GM21526 (cell line): ENCODE measurements at regions not wholly inside any gene's neighbourhood (a gene's known extent, or its start where the extent isn't known, plus 50 kb on each side); places are given as distances from the start of the nearest gene placed in this dataset.

Experiments
- ATAC-seq: cut with Tn5 transposase; IDR thresholded peaks from one replicate; pipeline ENCODE4 v1.9.1; 2021; ENCODE audit warnings: moderate library complexity; ENCODE audit not compliant: unreplicated experiment, low FRiP score

- ATAC-seq: no peak
Measured at GRCh38 chr12:130016986-130017385, 113.2 kb upstream of the TMEM132D start.

- ATAC-seq: no peak
Measured at GRCh38 chr12:130017591-130018449, 114.0 kb upstream of the TMEM132D start.

DNA sequence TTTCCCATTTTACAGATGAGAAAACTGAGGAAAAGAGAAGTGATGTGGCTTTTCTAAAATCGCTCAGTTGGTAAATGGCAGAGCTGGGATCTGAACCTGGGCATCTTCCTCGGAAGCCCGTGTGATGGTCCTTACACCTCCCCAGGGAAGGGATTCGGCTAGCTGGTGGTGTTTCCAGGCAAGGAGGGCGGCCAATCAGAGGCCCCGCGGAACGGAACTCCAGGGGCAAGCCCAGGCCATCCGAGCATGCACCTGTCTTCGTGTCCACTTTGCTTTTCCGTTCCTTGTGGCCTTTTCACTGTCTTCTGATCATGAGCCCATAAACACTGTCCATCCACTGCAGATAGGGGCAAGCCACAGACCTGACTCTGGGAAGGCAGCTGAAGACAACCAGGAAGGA is 114.8 kb upstream of the TMEM132D start:
- ATAC-seq: no peak

DNA sequence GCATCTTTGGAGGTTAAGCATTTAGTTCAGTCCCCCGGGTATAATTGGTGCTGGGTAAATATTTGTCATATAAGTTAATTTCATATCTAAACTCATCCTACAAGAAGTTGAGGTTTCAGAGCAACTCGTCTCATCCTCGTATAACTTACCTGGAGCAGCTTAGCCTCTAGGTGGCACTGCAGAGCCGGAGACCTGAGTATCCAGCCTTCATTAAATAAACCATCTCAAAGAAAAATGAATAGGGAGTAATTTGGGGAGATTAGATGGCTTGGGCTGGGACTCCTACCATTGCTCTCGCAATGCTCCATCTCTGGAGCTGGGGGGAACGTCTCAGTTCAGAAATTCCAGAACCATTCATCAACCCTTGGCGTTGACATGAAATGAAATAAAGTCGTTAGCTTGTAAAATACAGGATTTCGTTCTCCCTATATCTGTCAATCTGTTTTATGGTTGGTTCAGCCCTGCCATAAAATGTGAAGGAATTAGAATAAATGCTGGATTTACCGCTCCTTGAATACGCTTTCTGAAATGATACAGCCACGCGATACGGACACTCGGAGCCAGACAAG is 122.9 kb upstream of the TMEM132D start:
- ATAC-seq: no peak

DNA sequence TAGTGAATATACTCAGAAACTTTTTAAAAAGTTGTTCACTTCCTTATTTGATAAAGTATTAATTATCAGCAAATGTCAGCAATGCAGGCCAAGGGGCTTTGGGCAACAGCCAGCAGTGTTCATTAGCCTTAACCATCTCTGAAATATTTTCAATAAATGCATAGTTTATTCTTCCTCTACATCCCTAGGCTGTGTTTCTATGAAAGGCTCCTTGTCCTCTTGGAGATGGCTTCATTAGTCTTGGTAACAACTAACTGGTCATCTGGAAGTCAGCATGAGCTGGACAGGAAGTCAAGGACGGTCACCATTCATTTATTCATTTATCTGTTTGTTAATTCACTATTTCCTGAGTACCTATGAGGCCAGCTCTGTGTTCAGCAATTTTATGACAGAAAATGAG is 124.0 kb upstream of the TMEM132D start:
- ATAC-seq: no peak

DNA sequence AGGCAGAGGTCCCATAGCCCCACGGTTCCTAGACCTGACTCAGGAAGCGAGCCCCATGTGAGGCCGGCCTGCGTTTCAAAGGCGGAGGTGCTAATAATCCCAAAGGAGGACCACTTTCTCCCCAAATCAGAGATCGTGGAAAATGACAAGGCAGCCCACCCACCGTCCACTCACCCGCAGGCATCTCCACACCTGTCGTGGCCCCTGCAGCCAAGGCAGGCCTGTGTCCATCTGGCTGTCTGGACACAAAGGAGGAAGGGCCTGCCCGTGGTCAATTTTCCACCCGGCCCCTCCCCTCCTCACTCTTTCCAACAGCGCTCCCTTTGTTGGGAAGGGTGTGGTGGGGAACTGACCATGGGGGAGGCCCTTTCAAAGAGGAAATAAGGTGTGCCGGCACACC is 125.3 kb upstream of the TMEM132D start:
- ATAC-seq: no peak

DNA sequence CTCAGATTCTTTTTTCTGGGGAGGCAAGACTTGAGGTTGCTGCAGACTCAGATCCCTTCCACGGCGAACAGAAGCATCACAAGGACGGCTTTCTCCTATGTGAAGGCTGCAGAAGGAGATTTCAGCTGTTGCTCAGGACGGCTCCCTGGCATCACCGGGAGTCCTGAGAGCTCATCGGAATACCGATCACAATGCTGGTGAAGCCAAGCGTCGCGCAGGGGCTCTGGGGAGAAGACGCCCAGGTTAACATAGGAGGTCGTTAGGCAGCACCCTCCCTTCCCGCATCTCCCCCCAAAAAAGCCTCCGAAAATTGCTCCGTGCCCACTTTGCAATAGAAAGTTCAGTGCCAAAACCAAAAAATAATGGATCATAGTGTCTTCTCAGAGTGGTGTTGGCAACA is 127.2 kb upstream of the TMEM132D start:
- no peak for ATAC-seq

DNA sequence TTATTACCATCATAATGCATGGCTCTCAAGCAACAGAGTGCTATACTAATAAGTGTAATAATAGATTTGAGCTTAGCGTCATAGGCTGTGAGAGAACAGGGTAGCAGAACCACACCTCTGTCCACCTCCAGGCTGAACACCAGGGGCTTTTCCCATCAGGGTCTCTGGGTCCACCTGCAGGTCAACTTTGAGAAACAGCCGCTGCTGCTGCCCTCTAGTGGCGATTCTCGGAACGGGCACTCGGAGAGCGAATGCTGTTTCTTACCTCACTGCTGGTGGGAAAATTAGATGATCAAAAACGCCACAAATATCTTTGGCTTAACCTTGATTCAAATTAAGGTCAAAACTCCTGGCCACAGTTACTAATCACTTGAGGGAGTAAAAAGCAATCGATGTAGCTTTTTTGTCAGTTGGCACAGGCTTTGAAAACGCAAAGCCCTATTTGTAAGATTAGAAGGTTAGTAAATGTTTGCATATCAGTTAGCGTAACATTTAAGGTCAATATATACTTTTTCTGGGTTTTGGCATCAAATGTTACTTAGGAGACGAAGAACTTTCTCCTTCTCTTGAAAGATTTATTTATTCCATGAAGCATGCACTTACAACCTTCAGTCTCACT is 127.9 kb upstream of the TMEM132D start:
- no peak for ATAC-seq

GRCh38 chr12:130041983-130042812 is 120.1 kb upstream of the FZD10 start:
- no peak for ATAC-seq

DNA sequence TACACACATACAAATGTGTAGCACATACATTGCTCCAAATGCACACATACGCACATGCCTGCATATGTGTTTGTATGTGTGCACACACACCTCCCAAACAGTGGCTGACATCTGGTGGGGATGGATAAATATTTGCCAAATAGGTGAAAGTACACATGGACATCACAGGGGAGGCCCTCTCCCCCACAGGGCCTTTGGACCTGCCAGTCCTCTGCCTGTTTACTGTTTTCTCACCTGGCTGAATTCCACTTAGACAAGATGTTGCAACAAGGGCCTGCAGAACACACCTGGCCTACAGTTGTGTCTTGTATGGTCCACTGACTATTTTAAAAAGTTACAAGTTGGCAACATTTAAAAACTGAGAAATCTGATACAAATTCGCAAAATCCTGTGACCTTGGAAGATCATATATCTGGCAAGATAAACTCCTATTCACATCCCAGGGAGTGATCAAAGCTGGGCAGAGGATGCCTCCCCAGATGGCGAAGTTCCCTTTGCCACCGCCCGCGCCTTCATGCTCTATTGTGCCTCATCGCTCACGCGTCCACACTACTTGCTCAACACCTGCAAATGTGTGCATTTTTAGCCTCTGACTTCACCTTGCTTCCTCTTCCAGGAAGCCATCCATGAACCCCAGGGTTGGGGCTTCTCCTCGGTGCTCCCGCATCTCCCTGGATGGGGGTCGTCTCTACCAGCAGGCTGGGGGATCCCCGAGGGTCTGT is 118.4 kb upstream of the FZD10 start:
- no peak for ATAC-seq

- no peak for ATAC-seq
Measured at GRCh38 chr12:130044991-130045621, 117.2 kb upstream of the FZD10 start.

GRCh38 chr12:130049666-130050065 is 112.6 kb upstream of the FZD10 start:
- no peak for ATAC-seq

- ATAC-seq: no peak
Measured at GRCh38 chr12:130051900-130052299, 110.4 kb upstream of the FZD10 start.

DNA sequence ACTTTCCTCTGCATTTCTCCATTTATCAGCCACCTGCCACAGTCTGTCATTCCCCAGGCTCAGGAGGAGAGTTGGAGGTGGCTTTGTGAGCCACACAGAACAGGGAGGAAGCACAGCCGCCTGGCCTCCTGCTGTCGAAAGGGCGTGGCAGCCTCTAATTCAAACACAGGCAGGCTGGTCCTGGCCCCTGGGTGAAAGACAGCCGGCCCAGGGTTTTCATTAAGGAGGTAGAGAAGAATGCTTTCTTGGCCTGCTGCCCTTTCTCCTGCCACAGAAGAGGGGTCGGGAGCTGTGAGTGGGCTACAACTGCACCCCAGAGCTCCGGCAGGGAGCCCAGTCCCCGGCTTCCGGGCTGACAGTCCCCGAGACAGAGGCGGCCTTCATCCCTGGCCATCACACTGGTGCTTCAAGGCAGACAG is 108.6 kb upstream of the FZD10 start:
- no peak for ATAC-seq

DNA sequence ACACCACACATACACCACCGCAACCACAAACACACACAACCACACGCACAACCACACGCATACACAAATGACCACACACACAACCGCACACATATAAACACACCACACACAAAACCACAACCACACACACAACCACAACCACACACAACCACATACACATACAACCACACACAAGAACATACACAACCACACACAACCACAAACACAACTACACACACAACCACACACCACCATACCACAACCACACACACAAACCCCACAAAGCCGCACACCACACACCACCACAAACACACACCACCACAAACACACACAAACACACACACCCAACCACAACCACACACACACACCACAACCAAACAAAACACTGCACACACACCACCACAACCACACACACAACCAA is 107.5 kb upstream of the FZD10 start:
- no peak for ATAC-seq

DNA sequence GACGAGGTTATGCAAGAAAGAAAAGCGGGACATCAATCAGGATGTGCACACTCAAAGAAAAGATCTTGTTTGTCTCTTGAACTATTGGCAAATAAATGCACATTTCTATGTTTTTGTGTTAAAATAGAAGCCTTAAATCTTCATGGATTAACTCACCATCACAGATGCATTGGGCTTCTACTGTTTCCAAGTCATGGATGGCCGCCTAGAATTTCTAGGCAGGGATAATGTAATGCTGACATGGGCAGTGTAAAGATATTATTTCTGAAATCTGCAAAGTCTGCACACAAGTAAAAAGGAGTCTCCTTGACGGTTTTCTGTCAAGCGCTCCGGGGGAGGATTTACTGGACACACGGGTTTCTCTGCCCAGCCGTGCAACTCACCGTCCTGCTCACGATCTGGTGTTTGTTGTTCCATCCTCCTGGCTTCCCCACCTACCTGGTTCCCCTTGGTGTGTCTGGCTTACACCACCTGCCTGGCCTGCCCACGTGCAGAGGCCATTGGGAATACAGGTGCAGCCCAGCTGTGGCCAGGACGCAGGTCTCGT is 103.3 kb upstream of the FZD10 start:
- no peak for ATAC-seq

GRCh38 chr12:130063866-130064265 is 98.4 kb upstream of the FZD10 start:
- no peak for ATAC-seq

DNA sequence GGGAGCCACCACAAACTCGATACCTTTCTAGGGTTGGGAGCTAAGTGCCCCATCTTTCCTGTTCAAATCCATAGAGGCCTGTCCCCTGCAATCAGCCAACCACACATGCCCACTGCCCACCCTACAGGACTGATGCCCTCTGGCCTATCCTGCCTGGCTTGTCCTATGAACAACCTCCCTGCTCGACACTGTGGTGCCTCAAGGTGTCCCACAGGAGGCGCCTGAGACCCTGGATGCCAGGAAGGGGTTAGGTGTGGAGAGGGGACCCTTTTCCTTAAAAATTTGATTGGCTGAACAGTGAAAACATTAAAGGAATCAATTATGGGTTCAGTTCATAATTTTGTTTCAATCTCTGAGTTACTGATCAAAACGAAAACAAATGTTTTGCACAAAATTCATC is 97.3 kb upstream of the FZD10 start:
- no peak for ATAC-seq

DNA sequence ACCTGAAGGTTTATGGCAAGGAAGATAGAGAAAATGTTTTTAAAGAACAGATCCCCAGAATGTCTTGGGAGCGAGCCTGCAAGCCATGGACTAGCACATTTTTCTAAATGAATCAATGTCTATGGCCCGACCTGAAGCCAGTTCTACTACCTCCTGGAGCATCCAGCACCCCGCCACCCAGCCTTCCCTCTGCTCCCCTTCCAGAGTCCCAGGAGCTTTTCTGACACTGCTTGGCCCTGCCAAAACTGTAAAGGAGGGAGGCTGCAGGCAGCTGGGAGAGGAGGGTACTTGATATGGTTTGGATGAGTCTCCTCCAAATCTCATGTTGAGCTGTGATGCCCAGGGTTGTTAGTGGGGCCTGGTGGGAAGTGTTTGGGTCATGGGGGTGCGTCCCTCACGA is 95.5 kb upstream of the FZD10 start:
- ATAC-seq: no peak

- no peak for ATAC-seq
Measured at GRCh38 chr12:130068741-130069140, 93.5 kb upstream of the FZD10 start.
